ENCODE measurements at regions not wholly inside any gene's neighbourhood (a gene's known extent, or its start where the extent isn't known, plus 50 kb on each side); places are given as distances from the start of the nearest gene placed in this dataset.
"Not testable (repeated sequence)": the region's sequence is repeated elsewhere in the genome, so short reads cannot be mapped to it uniquely, and the experiment has no call there.

GRCh38 chr19:34620134-34620533, 56.8 kb downstream of the SCGB2B2 start:
- H3K27ac ChIP-seq; intact Hi-C loops (cut with DNase I); H3K4me3 ChIP-seq; H3K4me1 ChIP-seq; H3K27me3 ChIP-seq; H3K36me3 ChIP-seq; ATAC-seq; DNase-seq: not testable (repeated sequence)
- peaks cover 0 to 44% (median 0%) of the 10 kb centered on the region in 12 donors for H3K9me3 ChIP-seq

DNA sequence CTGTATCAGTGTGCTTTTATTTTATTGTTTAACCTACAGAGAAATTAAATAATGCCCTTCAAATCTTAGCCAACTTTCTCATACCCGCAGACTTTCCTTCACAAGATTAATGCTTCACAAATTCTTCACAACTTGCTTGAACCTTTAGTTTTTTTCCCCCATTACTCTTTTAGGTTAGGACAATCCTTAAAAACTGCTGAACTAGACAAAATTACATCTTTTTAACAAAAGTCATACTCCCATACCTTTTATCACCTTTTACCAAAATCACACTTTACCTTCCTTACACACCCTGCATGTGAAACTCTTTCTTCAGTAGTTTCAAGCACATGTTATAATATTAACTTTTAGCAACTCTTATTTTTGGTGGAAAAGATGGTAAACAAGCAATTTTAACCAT, 58.5 kb downstream of the SCGB2B2 start:
- no peak overlapping the region for H3K4me3 ChIP-seq
- ATAC-seq = no peak
- intact Hi-C loops (cut with DNase I) = no loop called here
- H3K36me3 ChIP-seq = no peaks in the 10 kb centered on the region
- no peaks in the 10 kb centered on the region for H3K27me3 ChIP-seq
- TF ChIP-seq POLR2A (IDR thresholded peaks at IDR 0.05) = no peak
- DNase-seq = no peak
- no peaks in the 10 kb centered on the region for H3K4me1 ChIP-seq
- no peak overlapping the region for H3K27ac ChIP-seq
- WGBS, 4 donors = 97 to 100% (median 99%) methylated on average over 1 of the region's 1 CpG
- H3K9me3 ChIP-seq = peaks cover 0 to 47% (median 7%) of the 10 kb centered on the region in 12 donors

DNA sequence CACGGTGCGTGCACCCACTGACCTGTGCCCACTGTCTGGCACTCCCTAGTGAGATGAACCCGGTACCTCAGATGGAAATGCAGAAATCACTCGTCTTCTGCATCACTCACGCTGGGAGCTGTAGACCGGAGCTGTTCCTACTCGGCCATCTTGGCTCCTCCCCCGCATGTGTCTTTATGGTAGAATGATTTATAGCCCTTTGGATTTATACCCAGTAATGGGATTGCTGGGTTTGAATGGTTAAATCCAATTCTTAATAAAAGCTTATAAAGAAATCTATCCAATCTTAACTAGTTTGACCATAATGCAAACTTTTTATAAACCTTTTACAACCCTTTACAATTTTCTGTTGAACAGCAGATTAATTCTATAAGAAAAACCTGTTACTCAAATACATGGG, 59.0 kb downstream of the SCGB2B2 start:
- H3K4me3 ChIP-seq; ATAC-seq; DNase-seq; H3K27me3 ChIP-seq; H3K36me3 ChIP-seq; intact Hi-C loops (cut with DNase I); H3K4me1 ChIP-seq; H3K27ac ChIP-seq: not testable (repeated sequence)
- WGBS, 4 donors = 83 to 95% (median 93%) methylated on average over 8 of the region's 8 CpGs
- peaks cover 0 to 49% (median 9%) of the 10 kb centered on the region in 12 donors for H3K9me3 ChIP-seq

- DNase-seq = no peak
- no peaks in the 10 kb centered on the region for H3K36me3 ChIP-seq
- intact Hi-C loops (cut with DNase I) = no loop called here
- no peak for ATAC-seq
- peaks cover 0 to 45% (median 10%) of the 10 kb centered on the region in 12 donors for H3K9me3 ChIP-seq
- peaks cover 0 to 11% (median 0%) of the 10 kb centered on the region in 12 donors for H3K4me1 ChIP-seq
- no peak overlapping the region for H3K4me3 ChIP-seq
- H3K27ac ChIP-seq = no peak overlapping the region
- no peaks in the 10 kb centered on the region for H3K27me3 ChIP-seq
- TF ChIP-seq CTCF (IDR thresholded peaks at IDR 0.05) (no peak), POLR2A (IDR thresholded peaks at IDR 0.05) (no peak)
Measured at GRCh38 chr19:34603003-34603402, 74.0 kb downstream of the SCGB2B2 start.

- no peak for ATAC-seq
- intact Hi-C loops (cut with DNase I) = no loop called here
- no peak for DNase-seq
- TF ChIP-seq CTCF (IDR thresholded peaks at IDR 0.05) (no peak), POLR2A (IDR thresholded peaks at IDR 0.05) (no peak)
- Histone ChIP-seq H3K9me3 (peaks cover 0 to 26% (median 9%) of the 10 kb centered on the region in 12 donors), H3K27me3 (no peaks in the 10 kb centered on the region), H3K4me1 (peaks cover 0 to 21% (median 0%) of the 10 kb centered on the region in 12 donors), H3K36me3 (no peaks in the 10 kb centered on the region), H3K27ac (peak overlapping the region in 1 of 12 donors; percentile 9), H3K4me3 (no peak overlapping the region)
- 59 to 69% (median 62%) methylated on average over 1 of the region's 1 CpG for WGBS, 4 donors
Measured at GRCh38 chr19:34601071-34601470, 75.9 kb downstream of the SCGB2B2 start.

GRCh38 chr19:34600366-34600765, 76.6 kb downstream of the SCGB2B2 start:
- peaks cover 0 to 26% (median 9%) of the 10 kb centered on the region in 12 donors for H3K9me3 ChIP-seq
- TF ChIP-seq CTCF (IDR thresholded peaks at IDR 0.05) = no peak
- no peak for TF ChIP-seq POLR2A (IDR thresholded peaks at IDR 0.05)
- ATAC-seq (no peak), DNase-seq (no peak)
- intact Hi-C loops (cut with DNase I) = no loop called here
- no peaks in the 10 kb centered on the region for H3K27me3 ChIP-seq
- H3K27ac ChIP-seq = no peak overlapping the region
- peaks cover 0 to 28% (median under 1%) of the 10 kb centered on the region in 12 donors for H3K4me1 ChIP-seq
- WGBS, 4 donors = 70 to 75% (median 75%) methylated on average over 4 of the region's 4 CpGs
- no peaks in the 10 kb centered on the region for H3K36me3 ChIP-seq
- H3K4me3 ChIP-seq = no peak overlapping the region
